Skin of body (tissue), 1 donor: ENCODE measurements at regions not wholly inside any gene's neighbourhood (a gene's known extent, or its start where the extent isn't known, plus 50 kb on each side); places are given as distances from the start of the nearest gene placed in this dataset.
A peak's percentile ranks its signal among the peaks of the same experiment; 100 is the strongest.
"Not testable (repeated sequence)": the region's sequence is repeated elsewhere in the genome, so short reads cannot be mapped to it uniquely, and the experiment has no call there.

Experiments
- DNase-seq: peaks from one replicate; lab custom pipeline; 2025; lab: John Stamatoyannopoulos, UW

DNA sequence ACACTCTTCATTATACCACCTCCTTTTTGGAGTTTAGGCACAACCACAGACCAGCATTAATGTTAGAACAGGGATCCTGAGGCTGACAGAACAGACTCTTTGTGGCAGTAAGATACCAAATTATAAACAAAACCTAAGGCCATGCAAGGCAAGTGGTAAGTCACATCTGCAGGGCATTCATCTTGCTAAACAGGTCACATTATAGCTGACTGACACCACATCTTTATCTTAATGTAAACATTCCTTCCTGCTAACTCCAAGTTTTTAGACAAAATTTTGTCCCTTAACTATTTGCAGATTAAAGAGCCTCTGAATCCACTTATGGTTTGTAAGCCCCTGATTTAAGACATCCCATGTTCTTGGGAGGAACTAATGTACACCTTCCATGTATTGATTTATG lies 500.6 kb downstream of the PYDC2 start:
- DNase-seq: no peak

DNA sequence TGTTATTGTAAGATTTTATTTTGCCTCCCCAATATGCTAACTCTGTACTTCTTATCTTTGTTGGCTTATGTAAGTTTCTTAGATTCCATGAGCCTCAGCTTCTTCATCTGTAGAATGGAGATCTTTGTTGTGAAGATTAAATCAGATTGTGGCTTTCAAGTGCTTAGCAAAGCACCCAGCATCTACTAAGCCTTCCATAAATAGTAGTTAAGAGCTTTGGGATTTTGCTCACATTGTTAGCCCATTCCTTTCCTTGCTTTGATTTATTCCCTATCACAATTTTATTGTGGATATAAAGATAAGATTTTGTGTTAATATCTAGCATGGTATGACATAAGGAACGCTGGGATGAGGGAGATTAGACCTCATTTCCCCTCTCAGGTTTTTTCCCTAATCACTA lies 501.4 kb downstream of the PYDC2 start:
- DNase-seq: no peak

DNA sequence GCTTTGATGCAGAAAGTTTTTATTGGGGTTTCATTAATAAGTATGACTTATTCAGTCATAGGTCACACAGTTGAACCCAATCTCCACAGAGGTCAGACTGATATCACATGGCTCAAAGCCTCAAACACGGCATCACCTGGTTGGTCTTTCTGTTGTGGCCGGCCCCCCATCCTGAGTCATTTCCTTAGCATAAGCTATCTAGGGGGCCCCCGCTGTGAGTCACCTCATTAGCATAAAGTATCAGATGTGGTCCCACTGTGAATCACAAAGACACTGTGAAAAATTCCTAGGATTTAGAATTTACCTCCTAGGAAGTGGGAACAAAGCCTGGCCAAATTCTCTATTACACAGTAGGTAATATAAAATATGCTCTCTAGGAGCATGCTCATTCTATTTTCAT lies 502.2 kb downstream of the PYDC2 start:
- no peak for DNase-seq

DNA sequence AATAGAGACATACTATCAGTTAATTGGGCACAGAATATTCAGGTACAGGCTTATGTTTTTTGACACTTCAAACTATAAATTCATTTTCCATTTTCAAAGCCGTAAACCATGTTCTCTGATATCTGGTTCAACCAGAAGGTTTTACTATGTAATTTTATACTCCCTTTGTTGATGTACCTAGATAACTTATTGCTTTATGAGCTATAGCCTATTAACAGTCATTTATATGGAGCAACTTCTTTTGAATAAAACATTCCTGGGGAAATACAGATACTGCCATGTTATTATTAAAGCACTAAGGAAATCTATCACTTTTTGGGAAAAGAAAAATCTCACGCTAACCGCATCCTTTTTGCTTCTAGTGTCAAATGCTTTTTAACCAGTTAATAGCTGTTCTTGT lies 505.6 kb downstream of the PYDC2 start:
- DNase-seq: no peak

DNA sequence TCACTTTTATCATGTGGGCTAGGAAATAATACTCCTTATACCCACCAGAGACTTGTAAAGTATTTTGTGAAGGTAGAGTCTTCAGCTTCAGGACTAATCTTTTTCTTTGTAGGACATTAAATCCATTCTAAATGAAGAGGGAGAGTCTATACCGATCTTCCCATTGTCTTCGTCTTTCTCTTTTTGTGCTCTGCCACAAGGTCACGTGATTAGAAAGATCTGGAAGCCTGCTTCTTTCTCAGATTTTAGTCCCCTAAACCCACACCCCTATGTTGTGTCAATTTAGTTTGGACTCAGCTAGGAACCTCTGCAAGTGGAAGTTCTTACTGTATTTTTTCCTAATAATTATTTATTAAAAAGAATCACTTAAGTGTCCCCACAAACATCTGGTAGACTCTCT lies 507.3 kb downstream of the PYDC2 start:
- no peak for DNase-seq

DNA sequence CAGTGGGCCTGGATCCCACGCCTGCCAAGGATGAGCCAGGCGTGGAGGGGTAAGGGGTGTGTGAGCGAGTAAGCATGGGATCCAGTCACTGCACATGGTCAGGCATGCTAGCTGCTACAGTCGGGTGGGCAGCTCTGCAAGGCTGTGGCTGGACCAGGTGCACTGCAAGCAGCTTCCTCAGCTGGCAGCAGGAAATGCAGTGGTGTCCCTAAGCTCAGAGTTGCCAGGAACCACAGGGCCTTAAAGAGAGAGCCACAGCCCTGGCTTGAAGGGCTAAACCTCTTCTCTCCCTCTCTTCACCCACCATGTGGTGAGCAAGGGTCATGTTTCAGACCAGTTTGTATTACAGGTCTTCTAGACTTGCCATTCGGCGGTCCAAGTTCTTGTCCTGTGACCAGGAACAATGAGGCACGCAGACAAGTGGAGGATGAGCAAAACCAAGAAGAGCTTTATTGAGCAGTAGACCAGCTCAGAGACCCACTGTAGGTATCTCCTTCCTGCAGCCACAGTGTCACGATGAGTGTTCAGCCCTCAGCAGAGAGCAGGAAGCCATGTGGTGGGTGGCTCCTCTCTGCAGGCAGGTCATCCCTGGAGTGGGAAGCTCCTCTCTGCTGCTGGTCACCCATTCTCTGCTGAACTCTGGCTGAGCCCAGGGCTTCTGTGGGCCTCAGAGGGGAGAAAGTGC lies 511.9 kb downstream of the PYDC2 start:
- no peak for DNase-seq

DNA sequence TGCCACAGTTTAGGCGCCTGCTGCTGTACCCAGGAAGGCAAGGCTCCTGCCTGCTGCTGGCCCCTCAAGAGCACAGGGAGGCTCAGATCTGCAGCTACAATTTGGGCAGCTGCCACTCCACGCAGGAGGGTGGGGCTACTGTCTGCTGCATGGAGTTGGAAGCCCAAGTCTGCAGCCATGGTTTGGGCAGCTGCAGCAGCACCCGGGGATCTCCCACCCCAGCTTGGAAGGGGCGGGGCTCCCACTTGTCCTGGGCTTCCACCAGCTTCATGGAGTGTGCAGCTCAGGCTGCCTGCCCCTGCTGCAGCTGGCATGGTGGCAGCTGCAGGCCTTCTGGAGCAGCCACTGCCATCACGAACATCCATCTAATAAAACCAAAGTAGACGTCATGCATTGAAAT lies 512.9 kb downstream of the PYDC2 start:
- no peak for DNase-seq

DNA sequence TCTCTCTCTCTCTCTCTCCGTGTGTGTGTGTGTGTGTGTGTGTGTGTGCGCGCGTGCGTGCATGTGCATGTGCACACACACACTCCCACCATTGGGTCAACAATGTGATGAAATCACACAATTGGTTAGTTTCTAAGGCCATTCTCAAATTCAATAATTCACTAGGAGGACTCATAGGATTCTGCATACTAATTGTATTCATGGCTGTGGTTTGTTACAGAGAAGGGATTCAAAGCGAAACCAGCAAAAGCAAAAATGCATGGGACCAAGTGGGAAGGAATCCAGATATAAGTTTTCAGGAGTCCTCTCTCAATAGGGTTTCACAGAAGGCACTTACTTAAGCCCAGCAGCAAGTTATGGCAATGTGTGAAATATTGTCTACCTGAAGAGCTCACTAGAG lies 515.0 kb downstream of the PYDC2 start:
- no peak for DNase-seq

DNA sequence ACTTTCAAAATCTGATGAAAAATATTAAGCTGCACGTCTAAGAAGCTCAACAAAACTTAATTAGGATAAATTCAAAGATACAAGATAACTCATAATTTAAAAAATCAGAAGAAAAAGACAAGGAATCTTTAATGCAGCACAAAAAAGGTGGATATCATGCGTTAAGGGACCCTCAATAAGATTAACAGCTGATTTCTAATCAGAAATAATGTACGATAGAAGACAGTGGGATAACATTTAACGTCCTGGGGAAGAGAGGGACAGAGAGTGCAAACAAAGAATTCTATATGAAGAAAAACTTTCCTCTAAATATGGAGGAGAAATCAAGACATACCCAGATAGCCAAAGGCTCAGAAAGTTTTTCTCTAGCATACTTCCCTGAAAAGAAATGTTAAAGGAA lies 519.5 kb downstream of the PYDC2 start:
- DNase-seq: no peak

DNA sequence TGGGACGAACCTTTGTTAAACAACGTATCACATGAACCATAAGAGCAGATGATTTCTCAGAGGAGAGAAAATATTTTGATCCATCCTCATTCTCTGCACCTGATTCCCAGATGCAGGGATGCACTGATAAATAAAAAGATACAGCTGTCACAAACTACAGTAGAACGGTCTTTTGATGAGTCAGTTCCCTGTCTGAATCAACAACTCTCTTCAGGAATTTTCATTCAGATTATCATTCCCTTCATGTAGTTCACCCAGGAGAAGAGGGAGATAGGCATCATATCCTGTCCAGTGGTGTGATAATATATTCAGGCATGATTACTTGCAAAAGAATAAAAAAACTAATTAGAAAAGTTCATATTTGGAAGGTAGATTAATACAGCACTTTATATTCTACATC lies 521.5 kb downstream of the PYDC2 start:
- no peak for DNase-seq

DNA sequence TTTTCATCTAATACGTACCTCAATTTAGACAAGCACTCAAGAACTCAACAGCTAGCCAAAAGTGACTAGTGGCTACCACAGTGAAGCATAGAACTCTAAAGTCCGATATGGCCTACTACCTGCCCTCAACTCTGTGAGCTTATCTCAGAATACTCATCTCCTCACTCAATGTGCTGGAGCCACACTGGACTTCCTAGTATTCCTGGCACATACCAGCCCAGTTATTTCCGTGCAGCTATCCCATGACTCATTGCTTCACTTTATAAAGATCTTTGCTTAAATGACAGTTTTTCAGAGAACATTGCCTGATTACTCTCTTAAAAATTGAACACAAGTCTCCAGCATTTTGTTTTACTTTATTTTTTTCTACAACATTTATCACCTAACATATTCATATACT lies 524.7 kb downstream of the PYDC2 start:
- no peak for DNase-seq

DNA sequence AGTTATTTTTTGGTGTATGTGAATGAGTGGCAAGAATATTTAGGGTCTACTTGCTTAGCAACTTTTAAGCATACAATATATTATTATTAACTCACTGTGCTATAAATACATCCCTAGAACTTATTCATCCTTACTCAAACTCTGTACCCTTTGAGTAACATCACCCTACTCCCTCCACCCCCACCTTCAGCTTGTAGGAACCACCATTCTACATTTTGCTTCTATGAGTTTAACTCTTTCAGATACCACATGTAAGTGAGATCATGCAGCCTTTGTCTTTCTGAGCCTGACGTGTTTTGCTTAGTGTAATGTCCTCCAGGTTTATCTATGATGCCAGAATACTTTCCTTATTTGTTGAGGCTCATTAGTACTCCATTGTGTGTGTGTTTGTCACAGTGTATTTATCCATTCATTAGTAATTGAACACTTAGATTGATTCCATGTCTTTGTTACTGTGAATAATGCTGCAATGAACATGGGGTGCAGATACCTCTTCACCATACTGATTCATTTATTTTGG lies 526.9 kb downstream of the PYDC2 start:
- DNase-seq: no peak

DNA sequence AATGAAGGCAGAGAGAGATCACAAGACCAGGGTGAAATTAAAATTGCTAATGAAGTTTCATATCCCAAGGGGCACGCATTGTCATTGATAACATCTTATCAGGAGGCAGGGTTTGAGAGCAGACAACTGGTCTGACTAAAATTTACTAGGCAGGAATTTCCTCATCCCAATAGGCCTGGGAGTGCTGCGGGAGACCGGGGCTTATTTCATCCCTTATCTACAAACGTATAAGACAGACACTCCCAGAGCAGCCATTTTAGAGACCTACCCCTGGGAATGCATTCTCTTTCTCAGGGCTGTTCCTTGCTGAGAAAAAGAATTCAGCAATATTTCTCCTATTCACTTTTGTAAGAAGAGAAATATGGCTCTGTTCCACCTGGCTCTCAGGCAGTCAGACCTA lies 533.0 kb downstream of the PYDC2 start:
- DNase-seq: not testable (repeated sequence)

DNA sequence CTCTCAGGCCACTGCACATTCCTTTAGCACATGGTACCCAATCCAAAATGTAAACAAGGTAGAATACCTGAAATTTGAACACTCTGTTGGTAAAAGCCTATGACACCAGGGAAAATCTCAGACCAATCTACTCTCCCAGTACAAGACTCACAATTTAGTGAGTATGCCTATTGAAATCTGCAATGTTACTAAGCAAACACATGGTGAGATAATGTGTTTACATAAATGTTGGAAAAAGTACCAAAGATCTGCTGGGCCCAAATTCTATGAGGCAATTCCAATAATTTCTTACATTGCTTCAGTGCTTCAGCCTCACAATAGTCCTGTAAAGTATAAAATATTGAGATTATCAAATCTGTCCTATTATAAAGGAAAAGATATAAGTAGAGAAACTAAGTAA lies 536.1 kb downstream of the PYDC2 start:
- no peak for DNase-seq

DNA sequence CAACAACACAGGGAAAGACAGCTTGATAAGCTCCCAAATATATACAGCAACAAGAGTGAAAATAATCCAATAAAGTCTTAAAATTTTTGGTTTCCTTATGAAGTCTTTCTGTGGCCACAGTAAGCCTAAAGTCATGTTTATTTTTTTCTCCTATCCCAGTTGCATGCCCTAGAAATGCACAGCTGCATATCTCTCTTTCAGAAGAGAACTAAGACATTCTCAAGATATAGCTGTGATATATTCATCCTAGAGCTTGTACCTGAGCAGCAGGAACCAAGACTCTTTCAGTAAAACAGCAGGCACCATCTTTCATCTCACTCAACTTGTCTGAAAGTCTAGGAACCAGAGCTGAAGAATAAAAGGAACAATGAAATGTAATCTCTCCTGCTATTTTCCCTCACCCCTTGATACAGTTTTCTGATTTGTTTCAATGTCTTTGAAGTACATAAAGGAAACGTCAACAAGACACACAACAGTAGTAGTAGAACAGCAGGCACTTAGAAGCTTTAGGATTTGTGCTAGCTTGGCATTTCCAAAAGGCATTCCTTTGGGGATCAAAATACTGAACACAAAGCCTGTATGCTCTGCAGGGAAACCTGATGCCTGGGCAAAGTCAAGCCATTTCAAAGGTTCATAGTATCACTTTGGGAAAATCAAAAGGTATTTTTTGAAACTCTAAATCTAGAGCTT lies 536.8 kb downstream of the PYDC2 start:
- DNase-seq: no peak

DNA sequence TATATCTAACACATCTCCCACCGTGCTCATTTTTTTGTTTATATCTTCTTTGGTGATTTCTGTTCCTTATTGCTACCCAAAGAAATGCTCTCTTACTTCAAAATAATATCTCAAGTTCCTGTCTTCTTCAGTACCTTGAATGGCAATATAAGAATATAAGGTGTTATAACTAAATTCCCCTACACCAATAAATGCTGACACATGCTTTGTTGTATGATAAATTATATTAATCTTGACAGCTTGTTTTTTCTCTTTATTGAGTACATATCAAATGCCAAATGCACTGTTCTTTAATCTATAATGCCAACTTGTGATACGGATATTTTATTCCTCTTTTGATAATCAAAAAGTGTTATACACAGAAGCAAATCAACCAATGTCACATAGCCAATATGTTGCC lies 540.3 kb downstream of the PYDC2 start:
- DNase-seq: no peak

DNA sequence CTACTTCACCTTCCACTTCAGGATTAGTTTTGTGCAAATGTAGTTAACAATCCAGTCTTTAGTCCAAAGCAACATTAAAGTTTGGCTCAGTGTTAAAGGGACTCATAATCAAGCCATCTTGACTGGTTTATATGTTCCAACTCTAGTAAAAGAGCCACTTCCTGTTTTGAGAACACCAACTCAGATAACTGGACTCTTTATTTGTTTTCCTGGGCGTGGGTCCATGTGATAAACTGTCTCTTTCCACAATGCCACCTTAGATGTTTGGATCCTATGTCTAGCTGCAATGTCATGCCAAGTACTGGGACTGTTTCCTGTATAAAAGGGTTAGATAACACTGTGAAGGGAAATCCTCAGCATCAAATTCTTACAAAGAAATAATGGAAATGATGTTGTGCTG lies 545.0 kb downstream of the PYDC2 start:
- DNase-seq: no peak

DNA sequence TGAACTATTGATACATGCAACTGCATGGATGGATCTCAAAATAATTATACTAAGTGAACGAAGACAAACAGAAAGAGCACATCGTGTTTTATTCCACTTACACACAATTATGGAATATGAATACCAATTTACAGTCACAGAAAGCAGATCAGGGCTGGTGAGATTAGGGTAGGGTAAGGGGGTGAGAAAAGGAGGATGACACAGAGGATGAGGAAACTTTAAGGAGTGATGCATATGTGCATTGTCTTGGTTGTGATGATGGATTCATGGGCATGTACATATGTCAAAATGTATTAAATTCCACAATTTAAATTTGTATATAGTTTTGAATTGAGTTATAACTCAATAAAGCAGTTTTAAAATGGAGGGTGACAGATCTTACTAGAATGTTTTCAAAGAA lies 548.9 kb downstream of the PYDC2 start:
- no peak for DNase-seq

DNA sequence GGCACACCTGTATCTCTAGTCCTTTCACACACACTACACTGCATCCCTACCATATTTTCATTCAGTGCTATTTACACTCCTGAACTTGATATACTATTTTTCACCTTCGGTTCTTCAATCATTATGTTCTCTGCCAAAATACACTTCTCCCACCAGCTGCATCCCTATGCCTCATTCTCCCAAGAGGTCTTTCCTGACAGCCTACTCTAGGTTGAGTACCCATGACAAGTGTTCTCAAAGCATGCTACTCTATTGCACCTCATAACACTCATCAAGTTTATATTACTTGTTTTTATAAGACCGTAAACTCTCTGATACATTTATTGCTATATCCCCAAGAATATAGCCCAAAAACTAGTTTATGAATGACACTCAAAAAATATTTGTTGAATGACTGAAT lies 549.5 kb downstream of the PYDC2 start:
- DNase-seq: no peak

DNA sequence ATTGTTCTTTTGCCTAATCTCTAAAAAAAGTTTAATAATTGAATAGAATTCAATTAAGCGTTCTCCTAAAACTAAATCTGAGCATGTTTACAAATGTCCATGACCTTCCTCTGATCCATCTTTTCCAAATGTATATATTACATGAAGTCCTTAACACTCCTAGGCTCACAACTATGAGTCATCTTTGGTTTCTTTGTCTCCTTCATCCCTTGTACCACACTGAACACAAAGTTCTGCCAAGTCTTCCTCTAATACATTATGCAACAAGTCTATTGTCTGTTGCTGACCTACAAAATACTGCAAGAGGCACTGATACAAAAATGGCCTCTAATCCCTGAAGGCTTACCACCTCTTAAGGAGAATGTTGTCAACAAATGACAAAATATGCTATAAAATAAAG lies 550.2 kb downstream of the PYDC2 start:
- no peak for DNase-seq

DNA sequence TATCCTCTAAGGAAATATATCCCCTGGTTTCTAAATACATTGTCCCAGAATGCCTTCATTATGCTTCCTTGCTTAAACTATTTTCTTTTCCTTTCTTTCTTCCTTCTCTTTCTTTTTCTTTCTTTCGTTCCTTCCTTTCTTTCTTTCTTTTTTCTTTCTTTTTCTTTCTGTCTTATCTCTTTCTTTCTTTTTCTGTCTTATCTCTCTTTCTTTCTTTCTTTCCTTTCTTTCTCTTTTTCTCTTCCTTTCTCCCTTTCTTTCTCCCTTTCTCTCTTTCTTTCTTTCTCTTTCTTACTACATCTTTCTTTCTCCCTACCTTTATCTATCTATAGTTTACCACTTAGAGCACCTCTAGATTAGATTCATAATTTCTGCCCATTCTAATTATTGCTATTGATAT lies 552.1 kb downstream of the PYDC2 start:
- no peak for DNase-seq

DNA sequence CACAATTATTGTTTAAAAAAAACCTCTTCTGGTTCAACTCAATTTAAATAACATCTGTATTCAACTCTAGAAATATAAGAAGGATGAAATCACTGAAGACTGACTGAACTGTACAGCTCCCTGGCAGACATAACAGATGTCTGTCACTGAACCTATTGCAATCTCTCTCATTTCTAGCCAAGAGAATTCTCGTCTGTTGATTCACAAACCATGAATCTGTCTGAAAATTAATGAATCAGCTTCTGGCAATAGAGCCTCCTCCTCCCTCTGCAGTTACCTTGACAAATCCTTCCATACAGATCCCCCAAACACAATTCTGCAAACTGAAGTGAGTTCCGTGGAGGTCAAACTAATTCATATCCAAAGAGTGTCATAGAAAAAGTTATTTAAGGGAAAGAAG lies 561.4 kb downstream of the PYDC2 start:
- DNase-seq: peak; percentile 12

DNA sequence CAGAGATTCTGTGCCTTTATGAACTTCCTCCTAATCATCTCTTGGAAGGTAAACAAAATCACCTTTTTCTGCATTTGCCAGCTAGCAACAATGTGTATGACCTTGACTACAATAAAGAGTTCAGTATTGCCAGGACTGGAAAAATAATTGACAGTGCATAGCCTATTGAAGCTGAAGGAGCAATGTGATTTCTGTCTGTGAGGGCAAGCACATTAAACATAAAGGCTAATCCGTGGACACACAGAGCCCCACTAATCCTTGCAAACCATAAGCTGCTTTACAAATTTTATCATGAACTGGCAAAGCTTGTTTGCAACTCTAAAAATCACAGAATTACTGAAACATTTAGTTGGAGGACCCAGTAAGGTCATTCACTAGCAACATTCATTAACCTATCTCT lies 563.8 kb downstream of the PYDC2 start:
- DNase-seq: no peak
